Astrocyte of the cerebellum (primary cell): ENCODE measurements at regions not wholly inside any gene's neighbourhood (a gene's known extent, or its start where the extent isn't known, plus 50 kb on each side); places are given as distances from the start of the nearest gene placed in this dataset.

ENCODE experiments used
- DNase-seq: peaks from one replicate; pipeline ENCODE4 v3.0.0-alpha.2; 2011; ENCODE audit warnings: low read depth
- H3K4me3 ChIP-seq: 2 replicates; pipeline ENCODE4 v1.5.1; 2011; ENCODE audit warnings: mild to moderate bottlenecking, low read depth, low read length, moderate library complexity
- CTCF ChIP-seq: IDR thresholded peaks from 2 replicates; pipeline ENCODE4 v1.5.1; 2012; ENCODE audit warnings: low read length, low read depth, moderate library complexity, mild to moderate bottlenecking; ENCODE audit errors: missing control alignments
- in situ Hi-C: cut with HindIII; loops from 2 replicates; pipeline ENCODE4 v1.10.0; 2017; ENCODE audit warnings: low sequenced_read_pairs

- H3K4me3 ChIP-seq, result no peak overlapping the region
- in situ Hi-C loops, result no loop called here
- no peak for DNase-seq
- TF ChIP-seq CTCF, result no peak
Observed at GRCh38 chr4:138297743-138298405, 55.7 kb upstream of the SLC7A11 start.

- no peak for DNase-seq
- no peak for TF ChIP-seq CTCF
- no peak overlapping the region for H3K4me3 ChIP-seq
- in situ Hi-C loops, result no loop called here
Observed at GRCh38 chr4:138292321-138292720, 50.2 kb upstream of the SLC7A11 start.
